ENCODE measurements at regions not wholly inside any gene's neighbourhood (a gene's known extent, or its start where the extent isn't known, plus 50 kb on each side); places are given as distances from the start of the nearest gene placed in this dataset.

DNA sequence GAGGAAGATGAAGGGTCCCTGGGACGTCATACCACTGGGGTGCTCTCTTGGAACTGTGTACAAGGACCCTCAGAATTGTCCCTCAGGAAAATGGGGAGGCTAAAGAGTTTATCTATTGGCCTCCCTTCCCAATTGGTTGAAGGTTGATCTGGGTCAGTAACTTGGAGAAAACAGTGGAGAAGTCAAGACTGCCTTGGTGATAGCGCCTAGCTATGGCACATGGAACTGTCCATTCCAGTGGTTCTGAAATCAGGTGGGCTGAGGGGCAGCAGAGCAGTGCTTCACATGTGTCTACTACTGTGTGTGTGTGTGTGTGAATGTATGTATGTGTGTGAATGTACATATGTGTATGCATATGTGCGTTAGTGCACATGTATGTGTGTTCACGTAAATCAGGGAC lies 316.1 kb downstream of the AACS start:
- Mint-ChIP-seq H3K27ac (no peak overlapping the region), H3K36me3 (peaks cover 23% of the 10 kb centered on the region)
- POLR2A ChIA-PET = no interaction called here

More for the DNA sequence above, 316.1 kb downstream of the AACS start:
- TF ChIP-seq ZNF425 (CRISPR knock-in tag; conservative IDR thresholded peaks at IDR 0.05) = no peak
- no peak for TF ChIP-seq OVOL2 (CRISPR knock-in tag; IDR thresholded peaks at IDR 0.05; ENCODE audit: borderline replicate concordance)
- TF ChIP-seq, protein P1, sequence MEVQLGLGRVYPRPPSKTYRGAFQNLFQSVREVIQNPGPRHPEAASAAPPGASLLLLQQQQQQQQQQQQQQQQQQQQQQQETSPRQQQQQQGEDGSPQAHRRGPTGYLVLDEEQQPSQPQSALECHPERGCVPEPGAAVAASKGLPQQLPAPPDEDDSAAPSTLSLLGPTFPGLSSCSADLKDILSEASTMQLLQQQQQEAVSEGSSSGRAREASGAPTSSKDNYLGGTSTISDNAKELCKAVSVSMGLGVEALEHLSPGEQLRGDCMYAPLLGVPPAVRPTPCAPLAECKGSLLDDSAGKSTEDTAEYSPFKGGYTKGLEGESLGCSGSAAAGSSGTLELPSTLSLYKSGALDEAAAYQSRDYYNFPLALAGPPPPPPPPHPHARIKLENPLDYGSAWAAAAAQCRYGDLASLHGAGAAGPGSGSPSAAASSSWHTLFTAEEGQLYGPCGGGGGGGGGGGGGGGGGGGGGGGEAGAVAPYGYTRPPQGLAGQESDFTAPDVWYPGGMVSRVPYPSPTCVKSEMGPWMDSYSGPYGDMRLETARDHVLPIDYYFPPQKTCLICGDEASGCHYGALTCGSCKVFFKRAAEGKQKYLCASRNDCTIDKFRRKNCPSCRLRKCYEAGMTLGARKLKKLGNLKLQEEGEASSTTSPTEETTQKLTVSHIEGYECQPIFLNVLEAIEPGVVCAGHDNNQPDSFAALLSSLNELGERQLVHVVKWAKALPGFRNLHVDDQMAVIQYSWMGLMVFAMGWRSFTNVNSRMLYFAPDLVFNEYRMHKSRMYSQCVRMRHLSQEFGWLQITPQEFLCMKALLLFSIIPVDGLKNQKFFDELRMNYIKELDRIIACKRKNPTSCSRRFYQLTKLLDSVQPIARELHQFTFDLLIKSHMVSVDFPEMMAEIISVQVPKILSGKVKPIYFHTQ (CRISPR knock-in tag; IDR thresholded peaks at IDR 0.05) = no peak
- no peak for TF ChIP-seq HMGXB4 (CRISPR knock-in tag; IDR thresholded peaks at IDR 0.05)
- TF ChIP-seq ZBTB21 (CRISPR knock-in tag; IDR thresholded peaks at IDR 0.05; ENCODE audit: borderline replicate concordance) = no peak
- no peak for TF ChIP-seq NFATC4 (CRISPR knock-in tag; IDR thresholded peaks at IDR 0.05)
- no peak for TF ChIP-seq CREM (CRISPR knock-in tag; IDR thresholded peaks at IDR 0.05)
- TF ChIP-seq CBFB (CRISPR knock-in tag; IDR thresholded peaks at IDR 0.05; ENCODE audit: low read depth) = no peak
- no peak for TF ChIP-seq SOX15 (CRISPR knock-in tag; IDR thresholded peaks at IDR 0.05)
- no peak for TF ChIP-seq ZNF423 (CRISPR knock-in tag; IDR thresholded peaks at IDR 0.05)
- TF ChIP-seq TEAD1 (CRISPR knock-in tag; IDR thresholded peaks at IDR 0.05) = no peak
- TF ChIP-seq IRF2 (CRISPR knock-in tag; IDR thresholded peaks at IDR 0.05; ENCODE audit: borderline replicate concordance, low read depth) = no peak
- TF ChIP-seq EMX1 (CRISPR knock-in tag; IDR thresholded peaks at IDR 0.05) = no peak
- TF ChIP-seq ZNF671 (CRISPR knock-in tag; IDR thresholded peaks at IDR 0.05) = no peak
- TF ChIP-seq PRRX2 (CRISPR knock-in tag; IDR thresholded peaks at IDR 0.05) = no peak
- TF ChIP-seq, protein P2, sequence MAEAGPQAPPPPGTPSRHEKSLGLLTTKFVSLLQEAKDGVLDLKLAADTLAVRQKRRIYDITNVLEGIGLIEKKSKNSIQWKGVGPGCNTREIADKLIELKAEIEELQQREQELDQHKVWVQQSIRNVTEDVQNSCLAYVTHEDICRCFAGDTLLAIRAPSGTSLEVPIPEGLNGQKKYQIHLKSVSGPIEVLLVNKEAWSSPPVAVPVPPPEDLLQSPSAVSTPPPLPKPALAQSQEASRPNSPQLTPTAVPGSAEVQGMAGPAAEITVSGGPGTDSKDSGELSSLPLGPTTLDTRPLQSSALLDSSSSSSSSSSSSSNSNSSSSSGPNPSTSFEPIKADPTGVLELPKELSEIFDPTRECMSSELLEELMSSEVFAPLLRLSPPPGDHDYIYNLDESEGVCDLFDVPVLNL (CRISPR knock-in tag; IDR thresholded peaks at IDR 0.05; ENCODE audit: borderline replicate concordance, low read depth) = no peak
- TF ChIP-seq CTCF (IDR thresholded peaks at IDR 0.05) = no peak
- H3K9me3 Mint-ChIP-seq = peaks cover 8% of the 10 kb centered on the region
- CTCF ChIA-PET = interaction anchor here (0.6 kb wide), 1 partner anchor 334 kb away, joined by 3 read pairs; no protein-coding TSS in a partner anchor
- H3K4me3 Mint-ChIP-seq = no peak overlapping the region
- 0 out of 2 replicates have a peak, but pooled peaks cover under 1% of the 10 kb centered on the region for H3K4me1 Mint-ChIP-seq
- DNase-seq (ENCODE audit: low spot score) = no peak
- H3K27me3 Mint-ChIP-seq (ENCODE audit: low read depth) = no peaks in the 10 kb centered on the region
- ATAC-seq = no peak
